DOHH2 (cell line): ENCODE measurements at regions not wholly inside any gene's neighbourhood (a gene's known extent, or its start where the extent isn't known, plus 50 kb on each side); places are given as distances from the start of the nearest gene placed in this dataset.

Experiments used
- H3F3A ChIP-seq: fragments of 200-600 bp; sonication (generic), shearing (Covaris generic); 2 replicates; pipeline ENCODE4 v1.6.0; 2016; ENCODE audit warnings: antibody characterized with exemption, mild to moderate bottlenecking; ENCODE audit not compliant: control insufficient read depth, insufficient read depth
- H3K27ac ChIP-seq: fragments of 200-600 bp; sonication (generic); 2 replicates; pipeline ENCODE4 v1.5.1; 2014; ENCODE audit warnings: low read depth, mild to moderate bottlenecking, low read length, moderate library complexity
- H3K27me3 ChIP-seq: fragments of 200-600 bp; sonication (generic); 2 replicates; pipeline ENCODE4 v1.6.1; 2014; ENCODE audit warnings: mild to moderate bottlenecking, low read length, mixed read lengths; ENCODE audit not compliant: control insufficient read depth
- H3K36me3 ChIP-seq: fragments of 200-600 bp; sonication (generic); 2 replicates; pipeline ENCODE4 v1.6.1; 2014; ENCODE audit warnings: mild to moderate bottlenecking, low read length, moderate library complexity, mixed read lengths; ENCODE audit not compliant: control insufficient read depth
- H3K4me1 ChIP-seq: fragments of 200-600 bp; sonication (generic); 2 replicates; pipeline ENCODE4 v1.6.1; 2014; ENCODE audit warnings: mild to moderate bottlenecking, low read length, mixed read lengths; ENCODE audit not compliant: control insufficient read depth
- H3K4me2 ChIP-seq: fragments of 200-600 bp; sonication (generic); 2 replicates; pipeline ENCODE4 v1.6.0; 2014; ENCODE audit warnings: mild to moderate bottlenecking, low read length, moderate library complexity
- H3K4me3 ChIP-seq: fragments of 200-600 bp; sonication (generic); 2 replicates; pipeline ENCODE4 v1.5.1; 2014; ENCODE audit warnings: mild to moderate bottlenecking, low read length, mixed read lengths
- H3K79me2 ChIP-seq: fragments of 200-600 bp; sonication (generic); 2 replicates; pipeline ENCODE4 v1.6.1; 2014; ENCODE audit warnings: mild to moderate bottlenecking, low read length, mixed read lengths; ENCODE audit not compliant: control insufficient read depth
- H3K9me2 ChIP-seq: fragments of 200-600 bp; sonication (generic); replicated peaks from 2 replicates; pipeline ENCODE4 v1.6.1; 2014; ENCODE audit warnings: mild to moderate bottlenecking, low read length, mixed read lengths; ENCODE audit not compliant: control insufficient read depth
- H3K9me3 ChIP-seq: fragments of 200-600 bp; sonication (generic); 2 replicates; pipeline ENCODE4 v1.6.1; 2014; ENCODE audit warnings: antibody characterized with exemption, low read length, mixed read lengths; ENCODE audit not compliant: control insufficient read depth, insufficient read depth
- H4K20me1 ChIP-seq: fragments of 200-600 bp; sonication (generic); 2 replicates; pipeline ENCODE4 v1.6.0; 2014; ENCODE audit warnings: low read depth, mild to moderate bottlenecking, antibody characterized with exemption, low read length, moderate library complexity; ENCODE audit not compliant: control insufficient read depth, insufficient read depth
- CTCF ChIP-seq: fragments of 200-600 bp; sonication (generic); IDR thresholded peaks from one replicate; pipeline ENCODE4 v1.5.1; 2014; ENCODE audit warnings: antibody characterized with exemption, mild to moderate bottlenecking, low read depth, low read length; ENCODE audit not compliant: poor library complexity, severe bottlenecking
- EZH2phosphoT487 ChIP-seq: fragments of 200-600 bp; sonication (generic); IDR thresholded peaks from 2 replicates; pipeline ENCODE4 v1.6.1; 2017; ENCODE audit warnings: borderline replicate concordance, mild to moderate bottlenecking, antibody characterized with exemption, low read length, moderate library complexity, mixed read lengths

DNA sequence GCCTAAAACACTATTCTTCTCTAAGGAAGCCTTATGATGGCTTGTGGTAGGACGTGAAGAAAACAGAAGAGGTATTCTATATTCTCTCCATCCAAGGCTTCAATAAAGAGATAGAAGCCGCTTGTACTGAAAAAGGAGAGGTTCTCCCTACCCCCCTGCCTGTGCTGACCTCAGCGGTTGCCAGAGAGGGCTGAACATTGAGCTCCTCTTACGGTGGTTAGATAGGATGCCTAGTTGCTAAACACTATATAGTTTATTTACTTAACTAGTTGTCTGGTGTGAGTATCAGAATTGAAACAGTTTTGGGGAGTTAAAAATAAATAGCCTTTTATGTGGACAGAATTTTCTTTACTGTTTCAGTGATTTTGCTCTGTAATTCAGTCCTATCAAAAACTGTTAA is 112.2 kb downstream of the TFPI2 start:
- peaks cover 13% of the 10 kb centered on the region for H3K27me3 ChIP-seq
- no peak overlapping the region for H3K4me3 ChIP-seq
- H3K36me3 ChIP-seq, result no peaks in the 10 kb centered on the region
- no peaks in the 10 kb centered on the region for H4K20me1 ChIP-seq
- no peak overlapping the region for H3K4me2 ChIP-seq
- no peaks in the 10 kb centered on the region for H3K4me1 ChIP-seq
- no peaks in the 10 kb centered on the region for H3K9me3 ChIP-seq
- no peaks in the 10 kb centered on the region for H3K9me2 ChIP-seq
- H3F3A ChIP-seq, result no peaks in the 10 kb centered on the region
- no peak overlapping the region for H3K27ac ChIP-seq
- no peaks in the 10 kb centered on the region for H3K79me2 ChIP-seq
- no peak for TF ChIP-seq CTCF
- TF ChIP-seq EZH2phosphoT487, result no peak

GRCh38 chr7:93773446-93773845 is 117.1 kb downstream of the TFPI2 start:
- Histone ChIP-seq H3F3A (no peaks in the 10 kb centered on the region), H3K4me2 (no peak overlapping the region), H3K27ac (no peak overlapping the region), H3K9me2 (no peaks in the 10 kb centered on the region), H3K27me3 (peaks cover 13% of the 10 kb centered on the region), H3K36me3 (no peaks in the 10 kb centered on the region), H4K20me1 (no peaks in the 10 kb centered on the region), H3K4me3 (no peak overlapping the region), H3K9me3 (no peaks in the 10 kb centered on the region), H3K79me2 (no peaks in the 10 kb centered on the region), H3K4me1 (no peaks in the 10 kb centered on the region)
- TF ChIP-seq CTCF, result no peak

DNA sequence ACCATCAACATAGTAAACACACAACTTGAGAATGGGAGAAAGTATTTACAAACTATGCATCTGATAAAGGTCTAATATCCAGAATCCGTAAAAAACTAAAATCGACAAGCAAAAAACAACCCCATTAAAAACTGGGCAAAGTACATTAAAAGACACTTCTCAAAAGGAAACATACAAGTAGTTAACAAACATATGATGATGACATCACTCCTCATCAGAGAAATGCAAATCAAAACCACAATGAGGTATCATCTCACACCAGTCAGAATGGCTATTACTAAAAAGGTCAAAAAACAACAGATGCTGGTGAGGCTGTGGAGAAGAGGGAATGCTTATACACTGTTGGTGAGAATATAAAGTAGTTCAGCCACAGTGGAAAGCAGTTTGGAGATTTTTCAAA is 125.1 kb downstream of the TFPI2 start:
- Histone ChIP-seq H3K27me3 (no peaks in the 10 kb centered on the region), H4K20me1 (no peaks in the 10 kb centered on the region), H3F3A (no peaks in the 10 kb centered on the region), H3K4me2 (no peak overlapping the region), H3K9me2 (no peaks in the 10 kb centered on the region), H3K36me3 (no peaks in the 10 kb centered on the region), H3K4me1 (no peaks in the 10 kb centered on the region), H3K79me2 (no peaks in the 10 kb centered on the region), H3K9me3 (no peaks in the 10 kb centered on the region), H3K4me3 (no peak overlapping the region), H3K27ac (no peak overlapping the region)
- TF ChIP-seq CTCF (no peak), EZH2phosphoT487 (no peak)

DNA sequence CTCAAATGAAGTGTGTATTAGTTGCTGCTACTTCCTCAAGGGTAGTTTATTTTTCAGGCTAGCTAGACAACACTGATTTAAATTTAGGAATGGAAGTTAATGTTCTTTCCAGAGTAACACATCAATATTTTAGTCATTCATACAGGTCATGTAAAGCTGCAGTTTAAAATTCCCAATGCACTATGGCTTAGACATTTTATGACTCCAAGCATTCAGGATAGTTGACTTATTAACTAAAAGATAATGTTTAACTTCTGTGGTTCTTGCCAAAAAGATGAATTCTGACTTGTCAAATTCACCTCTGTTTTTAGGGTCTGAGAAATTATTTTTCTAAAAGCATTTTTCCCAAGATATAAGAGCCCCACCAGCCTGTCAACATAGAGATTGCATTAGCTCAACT is 131.9 kb downstream of the TFPI2 start:
- Histone ChIP-seq H3K4me2 (no peak overlapping the region), H4K20me1 (no peaks in the 10 kb centered on the region)

More for the DNA sequence above, 131.9 kb downstream of the TFPI2 start:
- H3F3A ChIP-seq, result no peaks in the 10 kb centered on the region
- H3K27ac ChIP-seq, result no peak overlapping the region
- no peak overlapping the region for H3K4me3 ChIP-seq
- H3K4me1 ChIP-seq, result no peaks in the 10 kb centered on the region
- H3K9me3 ChIP-seq, result no peaks in the 10 kb centered on the region
- H3K79me2 ChIP-seq, result no peaks in the 10 kb centered on the region
- H3K9me2 ChIP-seq, result no peaks in the 10 kb centered on the region
- TF ChIP-seq CTCF, result no peak
- TF ChIP-seq EZH2phosphoT487, result no peak
- no peaks in the 10 kb centered on the region for H3K36me3 ChIP-seq
- no peaks in the 10 kb centered on the region for H3K27me3 ChIP-seq
